ENCODE measurements at regions not wholly inside any gene's neighbourhood (a gene's known extent, or its start where the extent isn't known, plus 50 kb on each side); places are given as distances from the start of the nearest gene placed in this dataset.

- no peak for DNase-seq (ENCODE audit: low read depth in 2 of 2)
Observed at GRCh38 chr21:16815243-16815642, 697.6 kb upstream of the CXADR start.

DNA sequence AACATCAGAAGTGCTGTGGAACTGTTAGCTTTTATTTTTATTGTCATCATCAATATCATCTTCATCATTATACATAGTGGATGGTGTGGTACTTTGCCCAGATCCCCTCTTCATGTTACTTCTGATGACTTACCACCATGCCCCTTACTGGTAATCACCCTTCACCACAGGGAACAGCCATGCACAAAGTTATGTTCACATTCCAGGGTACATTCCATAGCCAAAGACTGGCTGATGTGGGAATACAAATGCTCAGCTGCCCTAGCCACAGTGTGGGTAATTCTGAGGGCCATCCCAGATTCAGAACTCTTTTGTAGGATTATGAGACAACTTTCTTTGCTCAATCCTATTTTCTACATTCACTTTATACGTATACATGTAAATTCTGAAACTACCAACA, 691.3 kb upstream of the CXADR start:
- no peak for DNase-seq (ENCODE audit: low read depth in 2 of 2)

DNA sequence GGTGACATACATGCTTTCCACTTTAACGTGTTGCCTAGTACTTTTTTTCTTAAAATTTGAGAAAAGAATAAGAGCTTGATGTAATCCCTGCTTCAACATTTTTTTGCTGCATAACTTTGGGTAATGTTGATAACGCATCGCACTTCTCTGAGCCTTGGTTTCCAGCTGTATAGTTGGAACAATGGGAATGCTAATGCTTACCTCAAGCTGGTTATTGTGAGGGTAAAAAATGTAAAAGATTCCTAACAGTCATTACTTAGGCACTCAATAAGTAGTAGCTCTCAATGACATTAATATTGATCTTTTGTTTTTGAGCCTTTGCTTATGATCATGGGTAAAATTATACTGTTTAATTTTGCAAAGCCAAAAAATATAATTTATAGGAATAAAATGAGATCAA, 683.3 kb upstream of the CXADR start:
- no peak for DNase-seq (ENCODE audit: low read depth in 2 of 2)

DNA sequence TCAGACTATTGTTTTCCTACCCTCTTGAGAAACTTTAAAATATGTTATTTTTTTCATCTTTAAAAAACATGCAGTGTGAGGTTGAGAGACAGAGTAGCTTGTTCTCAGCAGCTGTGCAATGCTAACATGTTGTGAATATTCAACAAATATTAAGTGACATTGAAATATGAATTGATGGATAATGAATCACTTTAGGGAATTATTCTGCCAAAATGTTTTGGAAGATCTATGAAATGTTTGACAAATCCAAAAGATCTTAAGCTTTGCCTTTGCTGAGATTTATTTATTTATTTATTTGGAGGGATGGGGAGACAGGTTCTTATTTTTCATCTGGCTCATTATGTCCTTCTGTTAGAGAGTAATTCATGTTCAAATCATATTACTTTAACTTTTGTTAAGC, 680.1 kb upstream of the CXADR start:
- no peak for DNase-seq (ENCODE audit: low read depth in 2 of 2)

DNA sequence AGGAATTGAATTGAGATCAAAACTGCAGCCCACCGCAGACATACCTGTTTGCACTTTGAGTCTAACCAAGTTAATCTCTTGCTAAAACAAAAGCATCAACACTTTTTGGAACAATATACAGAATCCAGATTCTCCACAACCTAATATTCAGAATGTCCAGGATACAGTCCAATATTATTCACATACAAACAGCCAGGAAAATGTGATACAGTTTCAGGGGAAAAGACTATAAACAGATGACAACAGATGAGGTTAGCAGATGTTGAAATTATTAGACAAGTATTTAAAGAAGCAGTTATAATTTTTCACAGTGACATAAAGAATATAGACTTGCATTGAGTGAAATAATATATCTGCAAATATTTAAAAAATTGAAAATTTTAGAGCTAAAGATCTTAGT, 678.1 kb upstream of the CXADR start:
- DNase-seq (ENCODE audit: low read depth in 2 of 2): no peak

DNA sequence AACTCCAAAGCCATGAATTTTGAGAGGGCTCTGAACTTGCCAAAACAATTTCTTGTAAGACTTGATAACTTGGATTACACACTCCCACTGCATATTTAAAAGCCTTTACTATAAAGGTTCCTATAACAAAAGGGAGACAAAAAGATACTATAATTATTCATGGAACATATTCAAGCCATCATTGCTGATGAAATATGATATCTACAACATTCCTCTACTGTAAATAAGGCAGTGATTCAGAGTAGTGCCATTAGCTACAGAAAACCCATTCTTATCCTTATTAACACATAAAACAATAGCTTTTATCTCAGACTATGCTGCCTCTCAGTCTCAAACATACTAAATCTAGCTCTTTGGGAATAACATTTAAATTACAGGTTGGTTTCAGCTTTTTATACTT, 675.5 kb upstream of the CXADR start:
- no peak for DNase-seq (ENCODE audit: low read depth in 2 of 2)

DNA sequence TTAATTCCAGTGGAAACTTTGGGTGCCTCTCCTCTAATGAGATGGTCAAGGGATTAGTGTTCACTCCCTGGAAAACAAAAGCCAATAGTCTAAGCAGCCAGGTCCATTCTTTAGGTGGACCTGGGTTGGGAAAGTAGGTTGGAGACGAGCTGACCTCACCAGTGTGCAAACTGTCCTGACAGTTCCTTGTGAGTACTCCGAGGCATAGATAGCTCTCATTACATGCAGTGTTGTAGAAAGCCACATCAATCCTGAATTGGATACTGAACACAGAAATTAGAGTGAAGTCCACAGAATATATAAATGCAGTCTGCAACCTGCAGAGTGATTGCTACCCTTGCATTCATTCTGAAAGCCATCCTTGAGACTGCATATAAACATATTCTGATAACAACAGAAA, 675.1 kb upstream of the CXADR start:
- DNase-seq (ENCODE audit: low read depth in 2 of 2): no peak

DNA sequence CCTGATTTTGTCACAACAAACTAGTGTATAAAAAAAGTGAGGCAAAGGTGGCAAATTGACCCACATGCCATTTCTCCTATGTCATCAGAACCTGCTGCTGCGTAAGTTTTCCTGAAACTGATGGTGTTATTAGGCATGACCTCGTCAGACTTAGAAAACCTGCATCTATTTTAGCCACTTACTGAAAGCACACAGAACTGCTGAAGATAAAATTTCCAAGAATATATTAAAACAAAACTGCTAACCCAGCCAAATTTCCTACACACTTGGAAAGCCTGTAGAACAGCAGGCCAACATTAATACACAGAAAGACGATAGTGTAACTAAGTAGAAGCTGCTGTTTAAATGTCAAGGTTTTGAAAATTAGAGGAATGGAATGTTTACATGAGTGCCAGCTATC, 674.5 kb upstream of the CXADR start:
- no peak for DNase-seq (ENCODE audit: low read depth in 2 of 2)

- no peak for DNase-seq (ENCODE audit: low read depth in 2 of 2)
Observed at GRCh38 chr21:16840538-16840937, 672.3 kb upstream of the CXADR start.

DNA sequence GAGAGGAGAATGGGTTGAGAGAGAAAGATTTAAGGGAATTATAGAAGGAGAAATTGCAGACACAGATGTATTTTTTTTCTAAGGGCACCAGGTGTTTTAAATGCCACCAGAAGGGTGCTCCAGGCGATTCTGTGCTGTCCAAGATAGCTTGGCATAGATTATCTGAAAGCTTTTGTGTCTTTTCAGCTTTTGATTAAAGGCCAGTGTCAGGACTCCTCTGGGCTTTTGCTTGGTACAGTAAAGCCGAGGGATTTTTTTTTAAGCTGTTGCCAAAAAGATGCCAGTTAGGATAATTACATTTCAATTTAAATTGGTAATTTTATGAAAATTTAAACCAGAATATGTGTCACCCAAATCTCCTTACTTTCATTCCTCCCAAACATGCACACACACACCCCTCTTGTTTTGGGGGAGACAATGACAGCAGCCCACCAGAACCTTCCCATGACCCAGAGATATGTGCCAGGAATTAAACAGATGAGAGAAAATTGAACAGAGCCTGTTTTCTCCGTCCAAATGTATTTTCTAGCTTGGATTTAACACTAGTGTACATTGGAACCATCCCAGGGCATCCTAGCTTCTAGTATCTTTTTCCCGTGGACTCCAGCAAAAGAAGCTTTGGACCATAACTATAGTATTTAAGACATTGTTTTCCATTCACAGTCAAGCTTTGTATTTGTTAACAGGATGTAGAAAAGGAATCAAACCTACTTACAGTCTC, 670.7 kb upstream of the CXADR start:
- no peak for DNase-seq (ENCODE audit: low read depth in 2 of 2)

GRCh38 chr21:16842696-16843035, 670.2 kb upstream of the CXADR start:
- DNase-seq (ENCODE audit: low read depth in 2 of 2): no peak

DNA sequence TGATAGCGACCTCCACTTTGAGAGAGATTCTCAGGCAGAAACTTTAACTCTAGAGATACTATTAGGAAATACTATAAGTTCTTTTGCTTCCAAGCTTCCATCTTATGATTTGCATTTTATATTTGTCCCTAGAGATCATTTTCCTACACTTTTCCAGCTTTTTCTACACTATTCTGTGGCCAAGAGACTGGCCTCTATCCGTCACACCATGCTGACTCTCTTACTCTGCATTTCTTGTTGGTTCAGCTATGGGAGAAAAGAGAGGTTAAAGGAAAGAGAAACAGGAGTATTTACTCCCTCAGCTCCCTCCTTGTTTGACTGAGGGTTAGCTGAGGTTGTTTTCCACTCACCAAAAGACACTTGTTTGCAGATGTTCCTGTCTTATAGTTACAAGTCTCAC, 665.6 kb upstream of the CXADR start:
- DNase-seq (ENCODE audit: low read depth in 2 of 2): no peak

- DNase-seq (ENCODE audit: low read depth in 2 of 2): no peak
Observed at GRCh38 chr21:16851054-16851453, 661.8 kb upstream of the CXADR start.

- no peak for DNase-seq (ENCODE audit: low read depth in 2 of 2)
Observed at GRCh38 chr21:16855164-16855667, 657.6 kb upstream of the CXADR start.

- DNase-seq (ENCODE audit: low read depth in 2 of 2): no peak
Observed at GRCh38 chr21:16863362-16863905, 649.4 kb upstream of the CXADR start.

DNA sequence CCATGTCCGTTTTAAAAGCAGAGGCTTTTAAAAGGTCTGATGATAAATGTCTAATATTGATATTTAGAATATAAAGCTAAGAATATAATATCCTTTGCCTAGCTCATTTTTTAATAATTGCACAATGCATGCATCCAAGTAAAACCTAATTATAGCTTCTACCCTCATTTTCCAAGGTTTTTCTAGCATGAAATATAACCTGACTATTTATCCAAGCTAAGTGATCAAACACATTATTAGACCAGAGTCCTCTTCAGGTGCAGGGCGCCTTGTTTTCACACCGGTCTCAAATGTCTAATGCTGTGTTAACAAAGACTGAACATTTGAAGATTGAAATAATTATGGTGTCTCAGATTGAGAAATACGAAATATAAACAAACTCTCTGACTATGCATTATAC, 648.9 kb upstream of the CXADR start:
- DNase-seq (ENCODE audit: low read depth in 2 of 2): no peak

DNA sequence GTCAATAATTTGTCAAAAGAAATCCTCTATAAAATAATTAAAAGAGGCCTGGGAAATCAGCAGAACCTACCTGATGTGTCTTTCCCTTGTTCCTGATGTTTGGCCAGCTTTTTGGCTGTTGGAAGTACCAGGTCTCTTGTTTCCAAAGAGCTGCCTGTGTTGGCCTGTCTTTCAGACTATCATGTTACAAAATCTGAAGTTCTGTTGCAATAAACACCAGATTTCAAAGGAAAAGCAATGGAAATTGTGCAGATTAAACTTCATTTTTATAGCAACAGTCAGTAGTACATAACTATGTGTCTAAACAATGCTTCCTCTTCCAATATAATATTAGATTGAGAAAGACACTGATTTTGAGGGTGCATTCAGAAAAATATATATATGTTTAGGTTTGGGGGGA, 647.2 kb upstream of the CXADR start:
- DNase-seq (ENCODE audit: low read depth in 2 of 2): no peak

GRCh38 chr21:16866851-16867250, 646.0 kb upstream of the CXADR start:
- DNase-seq (ENCODE audit: low read depth in 2 of 2): no peak

- peak; percentile 3 to 4 for DNase-seq (ENCODE audit: low read depth in 2 of 2)
Observed at GRCh38 chr21:16870103-16870502, 642.7 kb upstream of the CXADR start.

- DNase-seq (ENCODE audit: low read depth in 2 of 2): no peak
Observed at GRCh38 chr21:16872616-16873015, 640.2 kb upstream of the CXADR start.

GRCh38 chr21:16873176-16873575, 639.7 kb upstream of the CXADR start:
- DNase-seq (ENCODE audit: low read depth in 2 of 2): no peak

DNA sequence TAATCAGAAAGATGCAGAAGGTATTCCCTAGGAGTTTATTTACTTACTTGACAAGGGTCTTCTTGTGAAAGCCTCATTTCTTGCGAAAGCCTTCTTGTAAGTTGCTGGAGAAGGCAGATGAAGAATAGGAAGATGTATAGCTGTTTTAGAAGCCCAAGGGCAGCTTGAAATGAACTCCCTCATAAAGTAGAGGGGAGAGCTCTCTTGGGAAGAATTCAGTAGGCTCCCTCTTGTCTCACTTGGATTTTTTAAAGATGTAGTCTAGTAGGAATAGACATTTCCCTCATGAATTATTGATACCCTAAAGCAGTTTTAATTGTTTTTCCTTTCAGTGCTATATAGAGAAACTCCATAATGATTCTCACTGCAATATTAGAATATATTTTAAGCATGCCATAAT, 639.2 kb upstream of the CXADR start:
- no peak for DNase-seq (ENCODE audit: low read depth in 2 of 2)

DNA sequence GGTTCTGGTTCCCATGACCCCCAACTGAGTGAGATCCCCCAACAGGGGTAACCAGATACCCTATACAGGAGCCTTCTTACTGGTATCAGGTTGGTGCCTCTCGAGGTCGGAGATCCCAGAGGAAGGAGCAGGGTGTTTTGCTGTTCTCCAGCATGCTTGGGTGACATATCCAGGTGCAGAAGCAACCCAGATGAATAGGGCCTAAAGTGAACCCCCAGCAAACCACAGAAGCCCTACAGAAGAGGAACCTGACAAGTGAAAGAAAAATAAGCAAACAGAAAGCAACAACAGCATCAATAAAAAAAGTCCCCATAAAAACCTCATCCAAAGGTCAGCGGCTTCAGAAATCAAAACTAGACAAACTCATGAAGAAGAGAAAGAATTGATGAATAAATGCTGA, 633.4 kb upstream of the CXADR start:
- no peak for DNase-seq (ENCODE audit: low read depth in 2 of 2)

DNA sequence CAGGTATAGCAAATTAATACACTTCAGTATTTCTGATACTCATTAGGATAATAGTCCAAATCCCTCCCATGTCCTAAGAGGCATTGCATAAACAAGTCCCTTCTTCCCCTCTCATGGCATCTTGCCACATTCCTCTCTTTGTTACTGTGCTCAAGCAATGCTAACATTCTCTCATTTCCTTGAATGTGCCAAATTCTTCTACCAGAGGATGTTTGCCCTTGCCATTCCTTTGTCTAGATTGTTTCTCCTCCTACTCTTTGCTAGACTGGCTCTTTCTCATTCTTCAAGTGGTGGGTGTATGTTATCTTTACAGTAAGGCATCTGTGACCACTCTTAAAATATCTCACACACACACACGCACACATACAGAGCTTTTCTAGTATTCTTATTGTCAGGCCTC, 621.0 kb upstream of the CXADR start:
- DNase-seq (ENCODE audit: low read depth in 2 of 2): peak; percentile 19 to 30

Data from fibroblast of skin of left biceps (primary cell).